22Rv1 (cell line): ENCODE measurements at regions not wholly inside any gene's neighbourhood (a gene's known extent, or its start where the extent isn't known, plus 50 kb on each side); places are given as distances from the start of the nearest gene placed in this dataset.

ENCODE experiments used
- H3K27ac ChIP-seq: fragments of 450-650 bp; 2 replicates; pipeline ENCODE4 v1.5.1; 2017
- ZFX ChIP-seq: fragments of 450-650 bp; IDR thresholded peaks from 2 replicates; pipeline ENCODE4 v1.6.1; 2017; ENCODE audit warnings: antibody characterized with exemption, borderline replicate concordance
- TF ChIP-seq, protein P1 (sequence below): fragments of 450-650 bp; IDR thresholded peaks from 2 replicates; pipeline ENCODE4 v1.5.1; 2017; ENCODE audit warnings: mild to moderate bottlenecking

DNA sequence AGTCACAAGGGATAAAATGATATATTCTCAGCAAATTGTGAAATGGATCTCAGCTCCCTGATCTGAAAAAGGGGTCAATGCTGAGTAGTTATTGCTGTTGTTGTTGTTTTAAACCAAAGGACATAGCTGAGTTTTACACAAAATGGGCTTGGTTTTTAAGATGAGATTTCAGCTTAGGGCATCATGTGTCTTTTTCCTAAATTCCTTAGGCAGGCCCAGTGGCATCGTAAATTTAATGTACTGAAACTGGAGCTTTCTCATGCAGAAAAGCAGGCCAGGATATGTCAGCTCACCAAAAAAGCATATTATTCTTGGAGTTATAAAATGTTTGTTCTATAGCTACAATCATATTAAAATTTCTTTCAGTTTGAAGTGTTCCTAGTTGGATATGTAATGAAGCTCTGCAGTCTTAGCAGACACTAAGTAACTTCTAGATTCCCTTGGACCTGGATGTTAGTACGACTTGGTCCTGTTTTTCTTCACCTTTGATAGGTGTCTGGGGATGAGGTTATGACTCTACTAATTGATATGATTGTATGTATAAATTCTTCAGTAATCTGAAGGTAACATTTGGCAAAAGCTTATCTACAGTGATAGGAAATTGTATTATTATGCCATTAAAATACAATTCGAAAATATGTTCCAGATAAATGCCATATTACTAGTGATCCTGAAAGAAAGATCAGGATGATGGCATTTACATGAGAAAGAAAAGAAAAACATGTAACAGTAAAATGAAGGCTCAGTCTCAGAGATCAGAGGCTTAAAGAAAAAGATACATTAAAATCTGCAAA is 663.3 kb downstream of the RFPL4B start:
- no peak overlapping the region for H3K27ac ChIP-seq
- TF ChIP-seq, protein P1, sequence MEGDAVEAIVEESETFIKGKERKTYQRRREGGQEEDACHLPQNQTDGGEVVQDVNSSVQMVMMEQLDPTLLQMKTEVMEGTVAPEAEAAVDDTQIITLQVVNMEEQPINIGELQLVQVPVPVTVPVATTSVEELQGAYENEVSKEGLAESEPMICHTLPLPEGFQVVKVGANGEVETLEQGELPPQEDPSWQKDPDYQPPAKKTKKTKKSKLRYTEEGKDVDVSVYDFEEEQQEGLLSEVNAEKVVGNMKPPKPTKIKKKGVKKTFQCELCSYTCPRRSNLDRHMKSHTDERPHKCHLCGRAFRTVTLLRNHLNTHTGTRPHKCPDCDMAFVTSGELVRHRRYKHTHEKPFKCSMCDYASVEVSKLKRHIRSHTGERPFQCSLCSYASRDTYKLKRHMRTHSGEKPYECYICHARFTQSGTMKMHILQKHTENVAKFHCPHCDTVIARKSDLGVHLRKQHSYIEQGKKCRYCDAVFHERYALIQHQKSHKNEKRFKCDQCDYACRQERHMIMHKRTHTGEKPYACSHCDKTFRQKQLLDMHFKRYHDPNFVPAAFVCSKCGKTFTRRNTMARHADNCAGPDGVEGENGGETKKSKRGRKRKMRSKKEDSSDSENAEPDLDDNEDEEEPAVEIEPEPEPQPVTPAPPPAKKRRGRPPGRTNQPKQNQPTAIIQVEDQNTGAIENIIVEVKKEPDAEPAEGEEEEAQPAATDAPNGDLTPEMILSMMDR, result no peak
- no peak for TF ChIP-seq ZFX

DNA sequence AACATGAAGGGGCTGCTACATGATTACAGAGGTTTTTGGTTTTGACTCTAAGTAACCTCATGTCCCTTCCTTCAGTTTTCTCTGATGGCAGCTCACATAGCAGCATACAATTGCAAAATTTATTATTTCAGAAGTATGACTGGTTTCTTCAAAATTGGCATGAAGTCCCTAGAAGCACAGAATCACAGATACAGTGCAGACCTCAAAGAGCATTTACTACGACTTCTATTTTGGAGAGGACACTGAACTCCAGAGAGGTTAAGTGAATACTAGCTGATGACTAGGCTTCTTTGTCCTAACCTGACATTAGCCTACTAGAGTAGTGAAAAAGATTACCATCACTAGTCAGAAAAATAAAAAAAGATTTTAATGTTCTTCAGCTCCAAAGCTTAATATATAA is 664.3 kb downstream of the RFPL4B start:
- H3K27ac ChIP-seq, result no peak overlapping the region
- no peak for TF ChIP-seq ZFX
- TF ChIP-seq, protein P1, result no peak

DNA sequence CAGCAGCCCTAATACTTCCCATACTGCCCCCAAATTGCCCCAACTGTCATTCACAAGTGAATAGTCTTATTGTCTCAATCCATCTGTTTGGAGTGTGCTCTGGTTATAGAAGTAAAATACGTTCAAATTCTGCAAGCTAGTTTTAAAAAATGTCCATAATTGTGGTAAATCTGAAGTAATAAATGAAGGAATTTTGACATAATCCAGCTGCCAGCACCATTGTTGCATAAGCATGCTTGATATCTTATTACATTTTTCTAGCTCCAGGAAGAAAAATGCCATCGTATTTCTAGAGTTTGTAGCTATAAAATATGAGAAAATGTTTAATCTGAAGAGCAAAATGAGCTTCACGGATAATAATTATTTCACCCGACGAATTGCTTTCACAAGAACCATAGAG is 664.7 kb downstream of the RFPL4B start:
- no peak for TF ChIP-seq ZFX
- TF ChIP-seq, protein P1, result no peak
- H3K27ac ChIP-seq, result no peak overlapping the region

DNA sequence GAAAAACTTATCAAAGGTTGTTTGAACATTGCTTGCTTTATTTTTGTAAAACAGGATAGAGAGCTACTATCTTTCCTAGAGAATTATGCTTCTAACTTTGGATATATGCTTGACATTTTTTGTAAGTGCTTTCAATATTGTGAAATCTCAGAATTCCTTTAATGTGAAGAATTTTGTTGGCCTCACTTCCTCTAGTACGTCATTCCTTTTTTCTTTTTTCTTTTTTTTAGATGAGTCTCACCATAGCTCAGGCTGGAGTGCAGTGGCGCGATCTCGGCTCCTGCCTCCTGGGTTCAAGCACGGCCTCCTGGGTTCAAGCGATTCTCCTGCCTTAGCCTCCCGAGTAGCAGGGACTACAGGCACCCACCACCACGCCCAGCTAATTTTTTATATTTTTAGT is 668.1 kb downstream of the RFPL4B start:
- TF ChIP-seq, protein P1, result no peak
- no peak for TF ChIP-seq ZFX
- no peak overlapping the region for H3K27ac ChIP-seq

DNA sequence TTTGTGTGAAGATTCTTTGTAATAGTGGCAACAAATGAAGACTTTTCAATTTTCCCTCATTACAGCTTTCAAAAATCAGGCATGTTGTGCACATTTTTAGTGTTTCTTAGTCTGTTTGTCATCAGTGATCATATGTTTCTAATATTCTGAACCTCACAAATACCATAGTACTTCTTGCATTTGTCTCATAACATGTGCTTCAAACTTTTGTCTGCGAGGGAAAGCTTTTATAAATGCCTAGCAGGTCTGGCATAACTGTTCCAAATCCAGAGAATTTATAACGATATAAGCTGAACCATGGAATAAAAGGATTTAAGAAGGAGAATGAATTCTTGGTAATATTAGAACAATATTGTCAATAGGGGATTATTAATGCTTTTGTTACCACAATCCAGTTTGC is 670.2 kb downstream of the RFPL4B start:
- no peak overlapping the region for H3K27ac ChIP-seq
- no peak for TF ChIP-seq ZFX
- TF ChIP-seq, protein P1, result no peak

DNA sequence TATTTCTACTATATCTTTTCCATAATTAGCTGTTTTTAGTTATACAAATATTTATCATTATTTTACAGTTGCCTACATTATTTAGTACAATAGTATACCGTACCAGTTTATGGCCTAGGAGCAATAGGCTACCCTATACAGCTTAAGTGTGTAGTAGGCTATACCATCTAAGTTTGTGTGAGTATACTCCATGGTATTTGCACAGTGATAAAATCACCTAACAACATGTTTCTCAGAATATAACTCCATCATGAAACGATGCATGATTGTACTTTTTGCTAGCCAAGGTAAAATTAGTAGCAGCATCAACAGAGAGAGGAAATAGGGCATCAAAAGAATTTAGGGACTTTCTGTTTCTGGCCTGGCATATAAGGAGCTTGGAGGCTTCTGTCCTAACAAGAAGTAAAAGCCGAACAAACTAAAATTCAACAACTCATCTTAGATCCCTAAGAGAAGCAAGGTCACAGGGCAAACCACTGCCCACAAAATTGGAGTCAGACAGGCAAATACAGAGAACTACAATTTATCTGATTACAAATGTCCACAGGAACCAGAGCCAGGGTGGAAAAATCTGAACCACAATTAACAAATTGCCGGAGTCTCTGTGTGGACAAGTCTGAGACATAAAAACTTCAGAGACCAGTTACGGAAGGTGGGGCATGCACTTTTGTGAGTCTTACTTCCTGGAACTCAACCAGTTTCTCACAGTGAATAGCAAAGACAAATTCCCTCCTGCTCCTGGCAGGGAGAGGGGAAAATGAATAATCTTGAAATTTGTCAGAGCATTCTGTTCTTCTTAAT is 671.4 kb downstream of the RFPL4B start:
- no peak overlapping the region for H3K27ac ChIP-seq
- no peak for TF ChIP-seq ZFX
- TF ChIP-seq, protein P1, result no peak

DNA sequence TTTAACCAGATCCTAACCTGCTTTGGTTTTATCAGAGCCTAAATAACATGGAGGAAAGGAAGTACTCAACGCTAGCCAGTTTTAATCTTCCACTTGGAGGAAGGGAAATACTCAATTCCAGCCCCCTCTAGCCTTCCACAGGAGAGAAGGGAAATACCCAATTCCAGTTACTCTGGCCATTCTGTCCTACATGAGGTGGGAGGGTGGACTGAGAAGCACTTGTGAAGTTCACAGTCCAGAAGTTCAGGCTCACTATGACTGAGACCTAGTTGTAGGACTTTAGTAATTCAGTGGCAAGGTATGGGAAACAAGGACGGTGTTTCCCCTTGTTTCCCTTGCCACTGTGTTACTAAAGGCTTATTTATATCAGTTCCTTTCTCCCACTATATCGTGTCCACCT is 672.0 kb downstream of the RFPL4B start:
- TF ChIP-seq, protein P1, result no peak
- TF ChIP-seq ZFX, result no peak
- no peak overlapping the region for H3K27ac ChIP-seq
